ENCODE measurements at regions not wholly inside any gene's neighbourhood (a gene's known extent, or its start where the extent isn't known, plus 50 kb on each side); places are given as distances from the start of the nearest gene placed in this dataset.

- Histone ChIP-seq H3K4ac (ENCODE audit: low read depth, low read length) (no peak overlapping the region), H2BK15ac (ENCODE audit: low read depth, low read length) (no peak overlapping the region), H2AK5ac (ENCODE audit: low read depth, low read length) (no peak overlapping the region), H4K8ac (ENCODE audit: low read depth in 2 of 2, low read length in 2 of 2) (no peak overlapping the region), H3K4me3 (ENCODE audit: insufficient read depth, low read depth, low read length) (no peak overlapping the region), H2BK5ac (ENCODE audit: low read depth, low read length, poor library complexity, severe bottlenecking) (no peak overlapping the region), H3K14ac (replicated peaks; ENCODE audit: low read depth, low read length) (no peak overlapping the region), H3K79me1 (ENCODE audit: low read depth in 1 of 2, low read length in 2 of 2) (no peaks in the 10 kb centered on the region), H3K4me1 (ENCODE audit: control insufficient read depth, insufficient read depth, low read length) (no peaks in the 10 kb centered on the region), H2AK9ac (replicated peaks; ENCODE audit: low read depth, low read length, poor library complexity) (no peak overlapping the region), H3K27ac (ENCODE audit: insufficient read depth, low read length) (no peak overlapping the region), H4K5ac (ENCODE audit: low read depth, low read length) (no peak overlapping the region), H3K36me3 (ENCODE audit: control insufficient read depth, insufficient read depth, low read length) (no peaks in the 10 kb centered on the region), H3K9me3 (ENCODE audit: control insufficient read depth, insufficient read depth, low read length) (peaks cover 16% of the 10 kb centered on the region; the same call in 1 of the 2 replicates), H3K4me2 (ENCODE audit: low read depth, low read length) (no peak overlapping the region), H3K23ac (ENCODE audit: low read depth, low read length) (no peak overlapping the region), H2AFZ (replicated peaks; ENCODE audit: low read length, poor library complexity) (no peak overlapping the region), H3K9ac (ENCODE audit: low read depth, low read length) (no peak overlapping the region), H3K27me3 (ENCODE audit: control insufficient read depth, insufficient read depth, low read length) (no peaks in the 10 kb centered on the region), H2BK20ac (ENCODE audit: low read depth, low read length) (no peak overlapping the region), H2BK120ac (ENCODE audit: low read depth, low read length) (no peak overlapping the region), H3K18ac (ENCODE audit: low read depth, low read length) (no peak overlapping the region), H4K20me1 (ENCODE audit: insufficient read depth, low read length) (no peaks in the 10 kb centered on the region), H3K56ac (ENCODE audit: extremely low read depth, insufficient read depth, low read length) (no peak overlapping the region), H4K91ac (ENCODE audit: insufficient read depth, low read depth, low read length) (no peak overlapping the region), H3K9me1 (ENCODE audit: insufficient read depth, low read length) (no peaks in the 10 kb centered on the region)
- in situ Hi-C loops (cut with MboI; ENCODE audit: low sequenced_read_pairs) (no loop called here), dilution Hi-C loops (cut with HindIII; ENCODE audit: low sequenced_read_pairs, unreplicated experiment) (no loop called here), intact Hi-C loops (cut with micrococcal nuclease) (no loop called here)
- BruUV-seq (replicated peaks), result no TSS peak
- DNase-seq, result no peak
- TF ChIP-seq CEBPB (IDR thresholded peaks at IDR 0.05; ENCODE audit: low read depth, low read length) (no peak), FOS (IDR thresholded peaks at IDR 0.05; ENCODE audit: low read depth, low read length) (no peak), SMC3 (IDR thresholded peaks at IDR 0.05; ENCODE audit: low read depth, low read length) (no peak), RCOR1 (IDR thresholded peaks at IDR 0.05; ENCODE audit: insufficient replicate concordance, low read length) (no peak), RFX5 (IDR thresholded peaks at IDR 0.05; ENCODE audit: low read depth, low read length) (no peak), BHLHE40 (IDR thresholded peaks at IDR 0.05; ENCODE audit: low read depth, low read length) (no peak), MXI1 (IDR thresholded peaks at IDR 0.05; ENCODE audit: borderline replicate concordance, low read depth, low read length) (no peak), CHD1 (IDR thresholded peaks at IDR 0.05; ENCODE audit: low read depth, low read length) (no peak), CTCF (conservative IDR thresholded peaks at IDR 0.05; ENCODE audit: low read depth, low read length) (no peak), RAD21 (IDR thresholded peaks at IDR 0.05; ENCODE audit: low read length) (no peak), MAZ (IDR thresholded peaks at IDR 0.05; ENCODE audit: borderline replicate concordance, low read depth, low read length) (no peak), USF2 (IDR thresholded peaks at IDR 0.05; ENCODE audit: low read depth, low read length) (no peak), NFE2L2 (IDR thresholded peaks at IDR 0.05; ENCODE audit: low read depth, low read length) (no peak), POLR2A (IDR thresholded peaks at IDR 0.05; ENCODE audit: low read depth, low read length) (no peak), MAFK (IDR thresholded peaks at IDR 0.05; ENCODE audit: low read depth, low read length) (no peak)
- TF ChIP-seq, protein P1, sequence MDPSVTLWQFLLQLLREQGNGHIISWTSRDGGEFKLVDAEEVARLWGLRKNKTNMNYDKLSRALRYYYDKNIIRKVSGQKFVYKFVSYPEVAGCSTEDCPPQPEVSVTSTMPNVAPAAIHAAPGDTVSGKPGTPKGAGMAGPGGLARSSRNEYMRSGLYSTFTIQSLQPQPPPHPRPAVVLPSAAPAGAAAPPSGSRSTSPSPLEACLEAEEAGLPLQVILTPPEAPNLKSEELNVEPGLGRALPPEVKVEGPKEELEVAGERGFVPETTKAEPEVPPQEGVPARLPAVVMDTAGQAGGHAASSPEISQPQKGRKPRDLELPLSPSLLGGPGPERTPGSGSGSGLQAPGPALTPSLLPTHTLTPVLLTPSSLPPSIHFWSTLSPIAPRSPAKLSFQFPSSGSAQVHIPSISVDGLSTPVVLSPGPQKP (IDR thresholded peaks at IDR 0.05; ENCODE audit: borderline replicate concordance, low read depth, low read length), result no peak
- CTCF ChIA-PET, result no interaction called here
- WGBS, 2 experiments (ENCODE audit: extremely low coverage in 2 of 2, insufficient read length in 1 of 2), result no CpG with 5 or more reads among the region's 1 CpG
- POLR2A ChIA-PET (ENCODE audit: unreplicated experiment), result no interaction called here
- no peak for ATAC-seq (ENCODE audit: low read depth)
These were observed 1092.2 kb downstream of the TYW1 start for GRCh38 chr7:68088879-68089278.

Data from IMR-90 (cell line).